NCI-H460 (cell line): ENCODE measurements at regions not wholly inside any gene's neighbourhood (a gene's known extent, or its start where the extent isn't known, plus 50 kb on each side); places are given as distances from the start of the nearest gene placed in this dataset.
A peak's percentile ranks its signal among the peaks of the same experiment; 100 is the strongest.
"Not testable (repeated sequence)": the region's sequence is repeated elsewhere in the genome, so short reads cannot be mapped to it uniquely, and the experiment has no call there.

ENCODE experiments used
- DNase-seq: peaks from one replicate; pipeline ENCODE4 v3.0.0-alpha.2; 2016; ENCODE audit warnings: low read depth; ENCODE audit errors: extremely low read depth

GRCh38 chr9:78437806-78438205 is 140.9 kb downstream of the PSAT1 start:
- DNase-seq = no peak

GRCh38 chr9:78438211-78438610 is 141.3 kb downstream of the PSAT1 start:
- DNase-seq = no peak

GRCh38 chr9:78438780-78439179 is 141.9 kb downstream of the PSAT1 start:
- DNase-seq = no peak

GRCh38 chr9:78439190-78439865 is 142.4 kb downstream of the PSAT1 start:
- peak; percentile 78 for DNase-seq

GRCh38 chr9:78439866-78440830 is 143.2 kb downstream of the PSAT1 start:
- DNase-seq = no peak

GRCh38 chr9:78441396-78441795 is 144.5 kb downstream of the PSAT1 start:
- DNase-seq = no peak

- no peak for DNase-seq
Observed at GRCh38 chr9:78441822-78442431, 145.0 kb downstream of the PSAT1 start.

- not testable (repeated sequence) for DNase-seq
Observed at GRCh38 chr9:78442577-78442976, 145.7 kb downstream of the PSAT1 start.

GRCh38 chr9:78443946-78444345 is 147.0 kb downstream of the PSAT1 start:
- no peak for DNase-seq

GRCh38 chr9:78448960-78449673 is 152.2 kb downstream of the PSAT1 start:
- no peak for DNase-seq

GRCh38 chr9:78453450-78453849 is 156.5 kb downstream of the PSAT1 start:
- no peak for DNase-seq

GRCh38 chr9:78462611-78463010 is 165.7 kb downstream of the PSAT1 start:
- DNase-seq = no peak

GRCh38 chr9:78463750-78464149 is 166.8 kb downstream of the PSAT1 start:
- DNase-seq = no peak

- DNase-seq = no peak
Observed at GRCh38 chr9:78468231-78468630, 171.3 kb downstream of the PSAT1 start.

- DNase-seq = no peak
Observed at GRCh38 chr9:78468974-78469576, 172.2 kb downstream of the PSAT1 start.

- no peak for DNase-seq
Observed at GRCh38 chr9:78470216-78470615, 173.3 kb downstream of the PSAT1 start.

GRCh38 chr9:78470741-78471140 is 173.8 kb downstream of the PSAT1 start:
- DNase-seq = no peak

GRCh38 chr9:78472111-78472510 is 175.2 kb downstream of the PSAT1 start:
- DNase-seq = no peak

GRCh38 chr9:78479441-78479840 is 182.5 kb downstream of the PSAT1 start:
- no peak for DNase-seq

- no peak for DNase-seq
Observed at GRCh38 chr9:78486661-78487060, 189.7 kb downstream of the PSAT1 start.
